Tibial artery (tissue), 4 donors: ENCODE measurements at regions not wholly inside any gene's neighbourhood (a gene's known extent, or its start where the extent isn't known, plus 50 kb on each side); places are given as distances from the start of the nearest gene placed in this dataset.

Experiments used
- DNase-seq, 2 donors: peaks; one replicate each; pipeline ENCODE4 v3.0.0-alpha.2; 2019
- H3K27ac ChIP-seq, 2 donors: fragments of 200-600 bp; sonication (generic) in 1 of 2; 1 replicate in 1 of 2; 2 replicates in 1 of 2; pipeline ENCODE4 v1.5.1; 2018 to 2019; ENCODE audit warnings: mild to moderate bottlenecking in 1 of 2
- H3K27me3 ChIP-seq, 2 donors: fragments of 200-600 bp; sonication (generic) in 1 of 2; one replicate each; pipeline versions ENCODE4 v1.5.1 to v1.6.0; 2016 to 2019
- H3K36me3 ChIP-seq, 3 donors: fragments of 200-600 bp; sonication (generic) in 2 of 3; one replicate each; pipeline ENCODE4 v1.5.1; 2016 to 2019; ENCODE audit warnings: mild to moderate bottlenecking in 2 of 3
- H3K4me1 ChIP-seq, 4 donors: fragments of 200-600 bp; sonication (generic) in 2 of 4; 1 replicate in 3 of 4; 2 replicates in 1 of 4; pipeline ENCODE4 v1.5.1; 2016 to 2019
- H3K4me3 ChIP-seq, 2 donors: fragments of 200-600 bp; sonication (generic) in 1 of 2; 1 replicate in 1 of 2; 2 replicates in 1 of 2; pipeline ENCODE4 v1.5.1; 2018 to 2019; ENCODE audit warnings: mild to moderate bottlenecking in 2 of 2
- H3K9me3 ChIP-seq, 3 donors: fragments of 200-600 bp; sonication (generic) in 1 of 3; one replicate each; pipeline ENCODE4 v1.5.1; 2016 to 2019
- CTCF ChIP-seq, 2 experiments: fragments of 200-600 bp in 1 of 2; fragments of 450-650 bp in 1 of 2; IDR thresholded peaks; one replicate each; pipeline ENCODE4 v1.5.1; 2017 to 2019; ENCODE audit warnings: antibody characterized with exemption in 2 of 2, mild to moderate bottlenecking in 1 of 2, moderate library complexity in 1 of 2
- intact Hi-C: fragments of 100-400 bp; cut with DNase I; formaldehyde crosslinking; loops from one replicate; pipeline ENCODE4 v1.15.0; 2023; ENCODE audit warnings: low total_unique reads

GRCh38 chr2:37526856-37527255 is 144.6 kb downstream of the CDC42EP3 start:
- intact Hi-C loops = loop anchor here (5.0 kb wide), 1 partner anchor 145 kb away; the partner anchor contains the start of gene CDC42EP3
- peaks cover 0 to 44% (median 19%) of the 10 kb centered on the region in 4 donors for H3K4me1 ChIP-seq

GRCh38 chr2:37527361-37527760 is 144.1 kb downstream of the CDC42EP3 start:
- no peak for DNase-seq
- no peak overlapping the region for H3K4me3 ChIP-seq
- no peak for TF ChIP-seq CTCF (IDR thresholded peaks at IDR 0.05)
- H3K27ac ChIP-seq = no peak overlapping the region
- no peaks in the 10 kb centered on the region for H3K9me3 ChIP-seq
- H3K27me3 ChIP-seq = no peaks in the 10 kb centered on the region
- peaks cover 0 to 39% (median 19%) of the 10 kb centered on the region in 4 donors for H3K4me1 ChIP-seq
- no peaks in the 10 kb centered on the region for H3K36me3 ChIP-seq
- intact Hi-C loops = loop anchor here (5.0 kb wide), 1 partner anchor 145 kb away; the partner anchor contains the start of gene CDC42EP3

More at GRCh38 chr2:37526856-37527255, 144.6 kb downstream of the CDC42EP3 start:
- DNase-seq = no peak
- no peak for TF ChIP-seq CTCF (IDR thresholded peaks at IDR 0.05)
- H3K4me3 ChIP-seq = no peak overlapping the region
- H3K27ac ChIP-seq = no peak overlapping the region
- H3K27me3 ChIP-seq = no peaks in the 10 kb centered on the region
- no peaks in the 10 kb centered on the region for H3K36me3 ChIP-seq
- no peaks in the 10 kb centered on the region for H3K9me3 ChIP-seq

GRCh38 chr2:37529830-37530415 is 141.5 kb downstream of the CDC42EP3 start:
- Histone ChIP-seq H3K4me3 (no peak overlapping the region), H3K36me3 (no peaks in the 10 kb centered on the region), H3K9me3 (no peaks in the 10 kb centered on the region), H3K27me3 (no peaks in the 10 kb centered on the region), H3K27ac (no peak overlapping the region), H3K4me1 (peaks cover 0 to 13% (median 5%) of the 10 kb centered on the region in 4 donors)
- TF ChIP-seq CTCF (IDR thresholded peaks at IDR 0.05) = no peak
- DNase-seq = no peak
- intact Hi-C loops = loop anchor here (5.0 kb wide), 1 partner anchor 142 kb away; the partner anchor contains the start of gene CDC42EP3

- no peak overlapping the region for H3K27ac ChIP-seq
- TF ChIP-seq CTCF (IDR thresholded peaks at IDR 0.05) = no peak
- no peaks in the 10 kb centered on the region for H3K36me3 ChIP-seq
- no peak for DNase-seq
- intact Hi-C loops = no loop called here
- peaks cover 0 to 8% (median 5%) of the 10 kb centered on the region in 4 donors for H3K4me1 ChIP-seq
- H3K9me3 ChIP-seq = no peaks in the 10 kb centered on the region
- no peaks in the 10 kb centered on the region for H3K27me3 ChIP-seq
- H3K4me3 ChIP-seq = no peak overlapping the region
Observed at GRCh38 chr2:37532503-37532902, 138.9 kb downstream of the CDC42EP3 start.

GRCh38 chr2:37537316-37537715 is 134.1 kb downstream of the CDC42EP3 start:
- no peaks in the 10 kb centered on the region for H3K9me3 ChIP-seq
- no peaks in the 10 kb centered on the region for H3K27me3 ChIP-seq
- intact Hi-C loops = no loop called here
- no peak for TF ChIP-seq CTCF (IDR thresholded peaks at IDR 0.05)
- no peaks in the 10 kb centered on the region for H3K36me3 ChIP-seq
- H3K4me3 ChIP-seq = no peak overlapping the region
- H3K4me1 ChIP-seq = no peaks in the 10 kb centered on the region
- H3K27ac ChIP-seq = no peak overlapping the region
- DNase-seq = no peak
